HG02798 (cell line): ENCODE measurements at regions not wholly inside any gene's neighbourhood (a gene's known extent, or its start where the extent isn't known, plus 50 kb on each side); places are given as distances from the start of the nearest gene placed in this dataset.
"Not testable (repeated sequence)": the region's sequence is repeated elsewhere in the genome, so short reads cannot be mapped to it uniquely, and the experiment has no call there.

ENCODE experiments used
- ATAC-seq: cut with Tn5 transposase; IDR thresholded peaks from one replicate; pipeline ENCODE4 v1.9.1; 2021; ENCODE audit warnings: mild to moderate bottlenecking; ENCODE audit not compliant: unreplicated experiment, poor library complexity

DNA sequence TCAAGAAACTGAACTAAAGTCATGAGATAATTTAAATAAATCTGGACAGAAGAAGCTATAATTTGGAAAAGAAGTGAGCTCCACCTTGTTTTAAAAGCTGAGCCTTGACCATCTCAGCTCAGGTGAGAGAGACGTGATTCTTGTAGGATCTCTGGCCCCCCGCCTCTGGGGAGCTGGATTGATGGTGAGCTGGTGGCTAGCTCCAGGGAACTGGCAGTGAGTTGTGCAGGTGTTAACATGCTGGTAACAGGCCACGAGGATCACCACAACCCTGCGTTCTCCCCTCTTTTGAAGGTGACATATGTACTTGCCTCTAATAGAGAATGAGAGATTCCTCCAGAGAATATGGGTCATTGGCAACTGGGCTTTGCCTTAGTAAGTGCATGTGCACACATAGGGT lies 485.1 kb downstream of the IRS2 start:
- ATAC-seq = no peak

DNA sequence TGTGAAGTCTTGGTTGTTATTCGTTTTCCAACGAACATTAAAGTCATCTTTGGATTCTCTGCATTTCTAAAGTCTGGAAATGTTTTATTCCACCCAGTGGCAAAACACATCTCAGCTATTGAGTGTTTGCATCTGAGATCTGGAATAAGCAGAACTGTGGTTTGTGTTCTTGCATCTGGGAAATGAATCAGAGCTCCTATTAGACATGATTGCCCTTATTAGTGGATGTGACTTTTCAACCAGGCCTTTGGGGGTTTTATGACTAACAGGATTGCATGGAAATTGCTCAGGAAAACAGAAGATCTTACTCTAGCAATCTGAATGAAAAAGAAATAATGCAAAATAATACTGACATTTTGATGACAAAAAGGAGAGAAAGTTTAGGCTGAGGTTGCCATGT lies 488.8 kb downstream of the IRS2 start:
- ATAC-seq = no peak

DNA sequence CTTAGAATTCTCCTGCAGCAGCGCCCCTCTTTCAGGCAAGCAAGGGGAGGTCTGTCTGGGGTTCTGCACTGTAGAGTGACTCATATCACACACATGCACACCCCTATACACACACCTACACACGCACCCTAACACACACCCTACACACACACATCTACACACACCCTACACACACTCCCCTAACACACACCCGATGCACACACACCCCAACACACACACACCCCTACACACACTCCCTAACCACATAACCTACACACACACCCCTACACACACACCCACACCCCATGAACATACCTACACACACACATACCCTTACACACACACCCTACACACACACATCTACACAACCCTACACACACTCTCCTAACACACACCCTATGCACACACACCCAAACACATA lies 493.2 kb downstream of the IRS2 start:
- ATAC-seq = no peak

DNA sequence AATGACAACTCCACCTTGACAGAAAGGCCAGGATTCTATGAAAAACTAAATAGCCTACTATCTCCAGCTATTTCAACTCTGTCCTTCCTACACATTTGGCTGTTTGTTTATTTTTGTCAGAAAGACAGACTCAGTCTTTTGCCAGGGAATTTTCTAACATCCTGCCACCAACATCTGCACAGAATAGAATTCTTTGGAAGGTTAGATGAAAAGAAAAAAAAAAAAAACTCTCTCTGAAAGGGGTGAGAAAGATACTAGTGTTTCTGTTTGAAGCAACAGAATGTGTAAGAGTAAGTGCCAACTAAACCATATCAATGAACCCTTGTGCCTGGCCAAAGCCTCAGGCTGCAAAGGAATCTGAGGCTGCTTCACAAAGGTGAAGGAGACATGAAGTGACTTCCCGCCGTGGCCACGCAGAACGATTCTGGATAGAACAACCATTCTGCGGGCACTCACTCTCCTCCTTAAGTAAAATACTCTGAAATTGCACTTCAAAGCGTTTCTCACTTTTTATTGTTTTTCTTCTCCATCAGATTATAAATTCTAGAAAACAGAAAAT lies 498.2 kb downstream of the IRS2 start:
- no peak for ATAC-seq

- ATAC-seq = no peak
These were observed 498.8 kb downstream of the IRS2 start for GRCh38 chr13:109287553-109287952.

- ATAC-seq = no peak
These were observed 500.8 kb downstream of the IRS2 start for GRCh38 chr13:109285586-109285985.

GRCh38 chr13:109281903-109282635 lies 504.3 kb downstream of the IRS2 start:
- no peak for ATAC-seq

DNA sequence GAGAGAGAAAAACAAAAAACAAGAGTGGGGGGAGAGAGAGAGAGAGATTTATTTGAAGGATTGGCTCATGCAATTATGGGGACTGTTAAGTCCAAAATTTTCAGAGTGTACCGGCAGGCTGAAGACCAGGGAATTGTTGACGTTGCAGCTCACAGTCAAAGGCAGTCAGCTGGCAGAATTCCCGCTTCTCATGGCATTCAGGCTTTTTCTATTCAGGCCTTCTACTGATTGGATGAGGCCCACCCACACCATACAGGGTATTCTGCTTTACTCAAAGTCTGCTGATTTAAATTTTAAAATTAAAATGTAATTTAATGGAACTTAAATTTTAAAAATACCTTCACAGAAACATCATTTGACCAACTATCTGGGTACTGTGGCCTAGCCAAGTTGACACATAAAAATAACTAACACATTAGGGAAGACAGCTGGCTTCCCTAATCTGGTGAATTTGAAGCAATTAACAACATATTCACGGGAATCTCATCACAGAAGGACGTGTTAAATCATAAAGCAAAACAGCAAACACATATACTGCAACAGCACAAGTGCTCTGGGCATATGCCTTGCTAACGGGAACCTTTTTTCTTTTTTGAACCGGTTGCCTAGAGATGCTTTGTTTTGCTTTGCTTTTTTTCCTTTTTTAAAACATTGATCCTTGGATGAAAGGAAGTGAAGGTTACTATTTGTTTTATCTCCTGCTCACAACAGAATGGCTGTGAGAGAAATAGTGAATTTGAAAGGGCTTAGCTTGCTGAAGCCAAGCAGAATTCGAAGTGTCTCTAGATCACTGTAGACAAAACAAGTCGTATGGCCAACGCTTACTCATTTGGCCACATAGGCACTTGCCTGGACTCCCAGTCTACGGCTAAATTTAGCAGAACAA lies 505.1 kb downstream of the IRS2 start:
- ATAC-seq = no peak

- ATAC-seq = no peak
These were observed 510.1 kb downstream of the IRS2 start for GRCh38 chr13:109276261-109276660.

- ATAC-seq = no peak
These were observed 510.5 kb downstream of the IRS2 start for GRCh38 chr13:109275852-109276251.

DNA sequence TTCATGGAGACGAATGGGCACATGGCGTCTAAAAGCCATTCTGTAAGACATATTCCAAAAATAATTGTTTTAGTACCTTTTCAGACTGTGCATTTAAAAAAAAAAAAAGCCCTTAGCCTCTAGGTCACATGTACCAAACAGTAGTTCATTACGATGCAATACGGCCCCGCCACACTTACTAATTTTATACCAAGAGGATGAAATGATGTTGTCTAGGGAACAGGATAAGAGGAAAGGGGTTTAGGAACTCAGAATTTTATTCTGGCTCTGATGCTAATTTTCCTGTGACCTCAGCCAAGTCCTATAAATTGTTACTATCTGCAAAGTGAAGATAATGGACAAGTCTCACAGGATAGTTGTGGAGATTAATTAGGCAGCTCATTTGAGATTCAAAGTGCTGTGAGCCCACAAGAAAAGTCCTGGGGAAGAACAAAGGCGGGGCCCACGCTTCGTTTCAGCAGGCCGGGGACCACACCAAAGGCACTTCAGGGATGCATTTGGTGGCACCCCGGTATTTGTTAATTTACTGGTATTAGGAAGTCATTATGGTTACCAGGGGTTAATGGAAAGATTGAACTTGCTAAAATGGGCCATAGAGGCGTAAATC lies 511.1 kb downstream of the IRS2 start:
- ATAC-seq = no peak

GRCh38 chr13:109274188-109274821 lies 512.1 kb downstream of the IRS2 start:
- ATAC-seq = no peak

- no peak for ATAC-seq
These were observed 513.0 kb downstream of the IRS2 start for GRCh38 chr13:109273326-109273751.

DNA sequence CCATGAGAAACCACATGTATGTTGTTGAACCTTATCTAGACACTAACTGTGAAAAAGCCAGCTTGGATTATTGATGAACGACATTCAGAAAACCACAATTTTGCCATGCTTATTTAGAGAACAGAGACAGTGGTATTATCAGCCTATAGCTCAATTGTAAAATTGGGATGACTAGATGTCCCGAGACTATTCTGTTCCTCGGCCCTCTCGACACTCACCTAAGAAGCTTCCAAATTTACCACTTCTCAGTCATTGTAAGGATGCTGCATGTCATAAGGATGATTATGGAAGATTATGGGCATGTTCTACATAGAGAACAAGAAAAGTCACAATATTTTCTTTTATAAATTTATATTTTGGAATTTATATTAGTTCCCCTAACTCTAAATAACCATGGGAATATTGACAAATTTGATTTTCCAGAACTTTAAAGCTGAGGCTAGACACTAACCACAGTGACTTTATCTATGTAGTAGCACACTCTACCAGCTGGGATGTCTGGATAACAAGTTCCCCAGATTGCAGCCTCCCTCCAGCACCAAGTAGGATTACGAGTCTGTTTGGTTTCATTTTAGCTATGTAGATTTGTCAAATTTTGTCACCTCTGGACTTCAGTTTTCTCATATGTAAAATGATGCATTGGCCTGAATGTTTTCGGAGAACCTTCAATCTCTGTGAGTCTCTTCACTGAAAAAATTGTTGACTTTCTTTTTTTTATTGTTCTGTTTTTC lies 513.6 kb downstream of the IRS2 start:
- ATAC-seq = no peak

DNA sequence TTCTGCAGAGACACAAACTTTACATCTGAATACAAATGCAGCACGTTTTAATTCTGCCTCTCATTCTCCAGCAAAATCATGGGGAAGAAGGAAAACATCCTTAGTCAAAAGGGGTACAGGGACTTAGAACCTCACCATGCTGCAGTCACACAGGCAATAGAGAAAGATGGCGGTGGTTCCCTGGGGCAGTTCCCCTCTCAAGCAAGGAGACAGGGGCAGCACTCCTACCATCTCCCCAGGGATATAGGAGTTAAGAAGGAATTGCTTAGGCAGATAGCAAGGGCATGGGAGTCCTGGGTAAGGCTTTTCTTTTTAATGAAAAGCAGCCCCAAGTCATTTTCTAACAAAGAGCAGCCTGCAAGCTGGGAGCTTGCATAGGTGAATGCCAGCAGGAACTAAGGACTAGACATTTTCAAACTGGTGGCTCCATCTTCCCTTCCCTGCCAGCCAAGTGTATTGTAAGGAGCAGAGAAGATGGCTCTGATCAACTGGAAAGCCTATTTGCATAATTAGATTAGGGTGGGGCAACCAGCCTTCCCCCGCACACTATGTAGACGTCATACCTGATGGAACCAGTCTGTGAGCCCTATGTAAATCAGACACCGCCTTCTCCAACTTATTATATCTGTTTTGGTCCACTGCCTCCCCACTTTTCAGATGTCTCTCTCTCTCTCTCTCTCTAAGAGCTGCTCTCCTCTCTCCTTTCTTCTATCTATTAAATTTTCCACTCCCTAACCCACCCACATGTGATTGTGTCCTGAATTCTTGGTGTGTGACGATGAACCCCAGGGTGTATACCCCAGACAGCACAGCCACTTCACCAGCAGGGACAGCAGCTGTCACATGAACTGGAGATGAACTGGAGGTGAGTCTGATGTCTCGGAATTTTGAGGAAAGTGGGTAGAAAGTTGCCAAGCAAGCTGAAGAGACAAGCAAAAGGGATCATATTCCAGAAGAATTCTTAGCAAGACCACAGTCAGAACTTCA lies 514.5 kb downstream of the IRS2 start:
- no peak for ATAC-seq

GRCh38 chr13:109271061-109271460 lies 515.3 kb downstream of the IRS2 start:
- no peak for ATAC-seq

DNA sequence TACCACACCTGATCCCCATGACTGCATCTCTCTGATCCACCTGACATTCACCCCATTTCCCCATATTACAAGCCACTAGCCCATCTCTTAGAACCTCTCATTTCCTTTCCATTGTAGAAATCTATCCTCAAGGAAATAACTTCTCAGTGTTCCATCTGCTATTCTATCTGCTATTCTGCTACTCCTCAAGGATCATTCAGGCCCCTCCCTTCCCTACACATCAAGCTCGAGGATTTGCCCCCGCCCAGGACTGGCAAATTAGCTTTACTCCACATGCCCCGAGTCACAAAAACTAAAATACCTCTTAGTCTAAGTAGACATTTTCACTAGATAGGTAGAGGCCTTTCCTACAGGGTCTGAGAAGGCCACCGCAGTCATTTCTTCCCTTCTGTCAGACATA lies 517.0 kb downstream of the IRS2 start:
- ATAC-seq = not testable (repeated sequence)

DNA sequence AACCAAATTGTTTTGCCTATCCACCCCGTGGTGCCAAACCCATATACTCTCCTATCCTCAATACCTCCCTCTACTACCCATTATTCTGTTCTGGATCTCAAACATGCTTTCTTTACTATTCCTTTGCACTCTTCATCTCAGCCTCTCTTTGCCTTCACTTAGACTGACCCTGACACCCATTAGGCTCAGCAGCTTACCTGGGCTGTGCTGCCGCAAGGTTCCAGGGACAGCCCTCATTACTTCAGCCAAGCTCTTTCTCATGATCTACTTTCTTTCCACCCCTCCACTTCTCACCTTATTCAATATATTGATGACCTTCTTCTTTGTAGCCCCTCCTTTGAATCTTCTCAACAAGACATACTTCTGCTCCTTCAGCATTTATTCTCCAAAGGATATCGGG lies 517.9 kb downstream of the IRS2 start:
- ATAC-seq = not testable (repeated sequence)

DNA sequence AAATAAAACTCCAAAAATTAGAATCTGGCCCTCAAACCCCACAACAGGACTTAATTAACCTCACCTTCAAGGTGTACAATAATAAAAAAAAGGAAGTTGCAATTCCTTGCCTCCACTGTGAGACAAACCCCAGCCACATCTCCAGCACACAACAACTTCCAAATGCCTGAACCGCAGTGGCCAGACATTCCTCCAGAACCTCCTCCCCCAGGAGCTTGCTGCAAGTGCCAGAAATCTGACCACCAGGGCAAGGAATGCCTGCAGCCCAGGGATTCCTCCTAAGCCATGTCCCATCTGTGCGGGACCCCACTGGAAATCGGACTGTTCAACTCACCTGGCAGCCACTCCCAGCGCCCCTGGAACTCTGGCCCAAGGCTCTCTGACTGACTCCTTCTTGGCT lies 519.0 kb downstream of the IRS2 start:
- ATAC-seq = not testable (repeated sequence)
